ENCODE measurements at regions not wholly inside any gene's neighbourhood (a gene's known extent, or its start where the extent isn't known, plus 50 kb on each side); places are given as distances from the start of the nearest gene placed in this dataset.

DNA sequence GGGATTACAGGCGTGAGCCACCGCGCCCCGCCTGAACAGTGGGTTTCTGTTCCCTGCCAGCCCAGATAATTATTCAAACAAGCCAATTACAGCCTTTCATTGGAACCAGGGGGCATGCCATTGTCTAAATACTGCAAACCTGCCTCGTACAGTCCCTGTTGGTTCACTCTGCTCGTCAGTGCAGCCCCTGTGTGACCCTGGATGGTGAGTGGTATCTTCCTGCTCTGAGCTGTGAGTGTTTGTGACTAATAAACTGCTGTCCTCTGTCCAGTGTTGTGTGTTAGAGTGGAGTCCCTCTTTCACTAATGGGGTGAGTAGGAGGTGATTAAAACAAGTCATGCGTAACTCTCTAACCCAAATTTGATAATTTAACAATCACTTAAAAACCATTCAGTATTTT lies 176.5 kb upstream of the FAM3C start:
- H3K4me3 Mint-ChIP-seq = no peak overlapping the region
- no peaks in the 10 kb centered on the region for H3K27me3 Mint-ChIP-seq (ENCODE audit: low read depth)
- peaks cover 10% of the 10 kb centered on the region for H3K4me1 Mint-ChIP-seq
- H3K9me3 Mint-ChIP-seq = peaks cover 4% of the 10 kb centered on the region
- no peaks in the 10 kb centered on the region for H3K36me3 Mint-ChIP-seq (ENCODE audit: low read depth)
- DNase-seq (ENCODE audit: low read depth, low spot score) = no peak
- peak overlapping the region; percentile 52 for H3K27ac Mint-ChIP-seq (ENCODE audit: unreplicated experiment)
- TF ChIP-seq CTCF (conservative IDR thresholded peaks at IDR 0.05) = no peak

- no peak overlapping the region for H3K4me3 Mint-ChIP-seq
- DNase-seq (ENCODE audit: low read depth, low spot score) = no peak
- H3K4me1 Mint-ChIP-seq = peaks cover 5% of the 10 kb centered on the region
- H3K27me3 Mint-ChIP-seq (ENCODE audit: low read depth) = no peaks in the 10 kb centered on the region
- no peaks in the 10 kb centered on the region for H3K36me3 Mint-ChIP-seq (ENCODE audit: low read depth)
- H3K9me3 Mint-ChIP-seq = peaks cover 4% of the 10 kb centered on the region
- no peak for TF ChIP-seq CTCF (conservative IDR thresholded peaks at IDR 0.05)
- no peak overlapping the region for H3K27ac Mint-ChIP-seq (ENCODE audit: unreplicated experiment)
These were observed 174.3 kb upstream of the FAM3C start for GRCh38 chr7:121570365-121570764.

DNA sequence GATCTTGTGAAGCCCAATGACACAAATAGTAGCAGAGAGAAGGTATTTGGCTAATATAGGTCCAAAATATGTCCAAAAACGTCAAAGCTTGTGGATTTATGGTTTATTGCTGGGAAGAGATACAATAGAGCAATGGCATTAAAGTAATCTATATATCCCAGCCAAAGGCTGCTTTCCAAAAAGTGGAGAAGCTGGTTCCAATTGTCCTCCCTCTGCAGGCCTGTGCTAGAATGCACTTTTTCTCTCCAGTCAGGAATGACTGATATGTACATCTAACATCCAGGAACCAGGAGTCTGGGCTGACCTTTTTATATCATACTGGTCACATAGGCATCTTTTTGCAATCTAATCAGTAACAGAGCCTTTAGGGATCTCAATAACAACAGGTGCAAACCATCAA lies 167.1 kb upstream of the FAM3C start:
- H3K27me3 Mint-ChIP-seq (ENCODE audit: low read depth) = no peaks in the 10 kb centered on the region
- peaks cover 5% of the 10 kb centered on the region for H3K4me1 Mint-ChIP-seq
- peak; percentile 48 for TF ChIP-seq CTCF (conservative IDR thresholded peaks at IDR 0.05)
- no peak overlapping the region for H3K4me3 Mint-ChIP-seq
- H3K36me3 Mint-ChIP-seq (ENCODE audit: low read depth) = no peaks in the 10 kb centered on the region
- no peak for DNase-seq (ENCODE audit: low read depth, low spot score)
- H3K27ac Mint-ChIP-seq (ENCODE audit: unreplicated experiment) = no peak overlapping the region
- H3K9me3 Mint-ChIP-seq = no peaks in the 10 kb centered on the region

GRCh38 chr7:121562259-121562658 lies 166.2 kb upstream of the FAM3C start:
- H3K9me3 Mint-ChIP-seq = no peaks in the 10 kb centered on the region
- no peaks in the 10 kb centered on the region for H3K27me3 Mint-ChIP-seq (ENCODE audit: low read depth)
- H3K4me1 Mint-ChIP-seq = peaks cover 10% of the 10 kb centered on the region
- H3K27ac Mint-ChIP-seq (ENCODE audit: unreplicated experiment) = no peak overlapping the region
- DNase-seq (ENCODE audit: low read depth, low spot score) = no peak
- no peak overlapping the region for H3K4me3 Mint-ChIP-seq
- TF ChIP-seq CTCF (conservative IDR thresholded peaks at IDR 0.05) = no peak
- H3K36me3 Mint-ChIP-seq (ENCODE audit: low read depth) = no peaks in the 10 kb centered on the region

DNA sequence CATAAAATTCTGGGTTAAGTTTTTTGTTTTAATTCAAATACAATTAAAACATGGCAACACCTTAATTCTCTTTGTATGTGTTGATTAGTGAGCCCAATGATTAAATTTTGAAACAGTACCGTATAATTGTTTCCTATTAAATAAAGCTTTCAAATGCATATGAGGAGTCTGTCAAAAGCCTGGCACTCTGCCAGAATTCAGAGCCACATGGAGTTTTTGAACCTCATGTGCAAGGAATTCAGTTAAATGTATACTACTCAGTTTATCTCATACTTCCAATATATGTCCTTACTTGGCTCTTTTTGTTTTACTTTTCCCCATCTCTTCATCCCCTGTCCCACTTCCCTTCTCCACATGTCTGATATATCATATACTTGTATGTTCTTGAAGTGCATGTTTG lies 165.6 kb upstream of the FAM3C start:
- no peaks in the 10 kb centered on the region for H3K27me3 Mint-ChIP-seq (ENCODE audit: low read depth)
- no peak for TF ChIP-seq CTCF (conservative IDR thresholded peaks at IDR 0.05)
- no peaks in the 10 kb centered on the region for H3K9me3 Mint-ChIP-seq
- H3K27ac Mint-ChIP-seq (ENCODE audit: unreplicated experiment) = no peak overlapping the region
- H3K4me3 Mint-ChIP-seq = no peak overlapping the region
- peaks cover 10% of the 10 kb centered on the region for H3K4me1 Mint-ChIP-seq
- H3K36me3 Mint-ChIP-seq (ENCODE audit: low read depth) = no peaks in the 10 kb centered on the region
- DNase-seq (ENCODE audit: low read depth, low spot score) = no peak

All from neural crest cell (in vitro differentiated cells).